ENCODE measurements at regions not wholly inside any gene's neighbourhood (a gene's known extent, or its start where the extent isn't known, plus 50 kb on each side); places are given as distances from the start of the nearest gene placed in this dataset.

- TF ChIP-seq CTCF (IDR thresholded peaks at IDR 0.05; ENCODE audit: borderline replicate concordance, control extremely low read depth, extremely low read depth, insufficient read depth, missing control alignments): no peak
- DNase-seq (ENCODE audit: low spot score): peak; percentile 74
- in situ Hi-C loops (cut with MboI; ENCODE audit: low sequenced_read_pairs, unreplicated experiment): loop anchor here (10.0 kb wide), 1 partner anchor 107 kb away; the partner anchor contains the start of gene ARF6
Observed at GRCh38 chr14:50001151-50001998, 108.5 kb downstream of the ARF6 start.

- in situ Hi-C loops (cut with MboI; ENCODE audit: low sequenced_read_pairs, unreplicated experiment): loop anchor here (10.0 kb wide), 1 partner anchor 107 kb away; the partner anchor contains the start of gene ARF6
- peak; percentile 77 for DNase-seq (ENCODE audit: low spot score)
- TF ChIP-seq CTCF (IDR thresholded peaks at IDR 0.05; ENCODE audit: borderline replicate concordance, control extremely low read depth, extremely low read depth, insufficient read depth, missing control alignments): no peak
Observed at GRCh38 chr14:50001999-50002925, 109.4 kb downstream of the ARF6 start.

- TF ChIP-seq CTCF (IDR thresholded peaks at IDR 0.05; ENCODE audit: borderline replicate concordance, control extremely low read depth, extremely low read depth, insufficient read depth, missing control alignments): no peak
- DNase-seq (ENCODE audit: low spot score): no peak
- in situ Hi-C loops (cut with MboI; ENCODE audit: low sequenced_read_pairs, unreplicated experiment): loop anchor here (10.0 kb wide), 1 partner anchor 108 kb away; the partner anchor contains the start of gene ARF6
Observed at GRCh38 chr14:50002926-50003212, 110.0 kb downstream of the ARF6 start.

- in situ Hi-C loops (cut with MboI; ENCODE audit: low sequenced_read_pairs, unreplicated experiment): loop anchor here (10.0 kb wide), 1 partner anchor 109 kb away; the partner anchor contains the start of gene ARF6
- no peak for TF ChIP-seq CTCF (IDR thresholded peaks at IDR 0.05; ENCODE audit: borderline replicate concordance, control extremely low read depth, extremely low read depth, insufficient read depth, missing control alignments)
- peak; percentile 91 for DNase-seq (ENCODE audit: low spot score)
Observed at GRCh38 chr14:50003213-50004021, 110.5 kb downstream of the ARF6 start.

GRCh38 chr14:50006141-50006540 is 110.2 kb downstream of the VCPKMT start:
- no peak for DNase-seq (ENCODE audit: low spot score)
- TF ChIP-seq CTCF (IDR thresholded peaks at IDR 0.05; ENCODE audit: borderline replicate concordance, control extremely low read depth, extremely low read depth, insufficient read depth, missing control alignments): no peak
- in situ Hi-C loops (cut with MboI; ENCODE audit: low sequenced_read_pairs, unreplicated experiment): loop anchor here (10.0 kb wide), 1 partner anchor 111 kb away; the partner anchor contains the start of gene ARF6
